C4-2B (cell line): ENCODE measurements at regions not wholly inside any gene's neighbourhood (a gene's known extent, or its start where the extent isn't known, plus 50 kb on each side); places are given as distances from the start of the nearest gene placed in this dataset.

ENCODE experiments used
- H3K27ac ChIP-seq: fragments of 450-650 bp; 2 replicates; pipeline ENCODE4 v1.5.1; 2017
- CTCF ChIP-seq: fragments of 450-650 bp; conservative IDR thresholded peaks from 2 replicates; pipeline ENCODE4 v1.5.1; 2017; ENCODE audit warnings: mild to moderate bottlenecking
- ZFX ChIP-seq: fragments of 450-650 bp; IDR thresholded peaks from 2 replicates; pipeline ENCODE4 v1.6.1; 2017

- no peak overlapping the region for H3K27ac ChIP-seq
- TF ChIP-seq CTCF (no peak), ZFX (no peak)
Observed at GRCh38 chr1:79287982-79288381, 281.5 kb upstream of the ADGRL4 start.

- H3K27ac ChIP-seq: no peak overlapping the region
- TF ChIP-seq ZFX: no peak
Observed at GRCh38 chr1:79285667-79286066, 279.1 kb upstream of the ADGRL4 start.

- H3K27ac ChIP-seq: no peak overlapping the region
- TF ChIP-seq CTCF (no peak), ZFX (no peak)
Observed at GRCh38 chr1:79283451-79283850, 276.9 kb upstream of the ADGRL4 start.

GRCh38 chr1:79281442-79281841 lies 274.9 kb upstream of the ADGRL4 start:
- no peak for TF ChIP-seq CTCF

GRCh38 chr1:79271759-79272158 lies 265.2 kb upstream of the ADGRL4 start:
- TF ChIP-seq CTCF (no peak), ZFX (no peak)
- no peak overlapping the region for H3K27ac ChIP-seq

More at GRCh38 chr1:79281442-79281841, 274.9 kb upstream of the ADGRL4 start:
- no peak overlapping the region for H3K27ac ChIP-seq

- H3K27ac ChIP-seq: no peak overlapping the region
- TF ChIP-seq CTCF (no peak), ZFX (no peak)
Observed at GRCh38 chr1:79264975-79265818, 258.7 kb upstream of the ADGRL4 start.

GRCh38 chr1:79264285-79264684 lies 257.8 kb upstream of the ADGRL4 start:
- H3K27ac ChIP-seq: no peak overlapping the region
- TF ChIP-seq CTCF (no peak), ZFX (no peak)

GRCh38 chr1:79262745-79263258 lies 256.3 kb upstream of the ADGRL4 start:
- no peak overlapping the region for H3K27ac ChIP-seq
- TF ChIP-seq CTCF (no peak), ZFX (no peak)
